Adrenal gland (tissue), 9 donors: ENCODE measurements at regions not wholly inside any gene's neighbourhood (a gene's known extent, or its start where the extent isn't known, plus 50 kb on each side); places are given as distances from the start of the nearest gene placed in this dataset.

Experiments used
- DNase-seq, 7 donors: peaks; one replicate each; pipeline ENCODE4 v3.0.0-alpha.2; 2019 to 2020
- H3K27ac ChIP-seq, 5 donors: fragments of 200-600 bp; sonication (generic) in 4 of 5; 1 replicate in 3 of 5; 2 replicates in 2 of 5; pipeline versions ENCODE4 v1.5.1 to v1.8.0; 2016 to 2020; ENCODE audit warnings: mild to moderate bottlenecking in 1 of 5
- H3K27me3 ChIP-seq: fragments of 200-600 bp; 2 replicates; pipeline ENCODE4 v1.8.0; 2021
- H3K36me3 ChIP-seq, 2 donors: fragments of 200-600 bp; replicated peaks in 1 of 2; 1 replicate in 1 of 2; 2 replicates in 1 of 2; pipeline versions ENCODE4 v1.5.1 to v1.8.0; 2018 to 2022
- H3K4me1 ChIP-seq, 2 donors: fragments of 200-600 bp; replicated peaks in 1 of 2; 1 replicate in 1 of 2; 2 replicates in 1 of 2; pipeline versions ENCODE4 v1.5.1 to v1.8.0; 2018 to 2021
- H3K4me3 ChIP-seq, 4 donors: fragments of 200-600 bp; sonication (generic) in 3 of 4; one replicate each; pipeline ENCODE4 v1.5.1; 2016 to 2018
- H3K9me3 ChIP-seq, 3 donors: fragments of 200-600 bp; sonication (generic) in 1 of 3; replicated peaks in 1 of 3; 1 replicate in 2 of 3; 2 replicates in 1 of 3; pipeline versions ENCODE4 v1.5.1 to v1.8.0; 2016 to 2021
- POLR2A ChIP-seq, 2 donors: fragments of 450-650 bp; IDR thresholded peaks; one replicate each; pipeline ENCODE4 v1.6.1; 2017; ENCODE audit warnings: antibody characterized with exemption in 2 of 2, mild to moderate bottlenecking in 2 of 2, moderate library complexity in 1 of 2
- WGBS, 4 donors: extraction: QIAGEN DNeasy Blood & Tissue Kit in 2 of 4; methylation state at CpG; one replicate each; pipeline versions ENCODE4 v1.1.5 to v1.1.7; 2013 to 2017; 5-methylcytosine and 5-hydroxymethylcytosine counted together
- intact Hi-C, 2 donors: fragments of 100-400 bp; cut with DNase I; formaldehyde crosslinking; loops; one replicate each; pipeline versions ENCODE4 v1.14.1 to v1.15.0; 2022 to 2023
- TF ChIP-seq, protein P1 (sequence below), 6 experiments: fragments of 450-650 bp in 4 of 6; fragments of 200-600 bp in 2 of 6; sonication (generic) in 1 of 6; IDR thresholded peaks; 1 replicate in 5 of 6; 2 replicates in 1 of 6; pipeline versions ENCODE4 v1.5.1 to v1.8.0; 2016 to 2021; ENCODE audit warnings: antibody characterized with exemption in 6 of 6, mild to moderate bottlenecking in 2 of 6, moderate library complexity in 1 of 6
- donor health status: healthy with polysubstance abuse.
- donor health status: Bipolar disorder and iron deficiency.
- donor health status: DM: yes; HTN: yes; CAD: no.
- donor health status: DM: no; HTN: no; CAD: no.
- donor health status: DM: no; HTN: no; CAD: no.

DNA sequence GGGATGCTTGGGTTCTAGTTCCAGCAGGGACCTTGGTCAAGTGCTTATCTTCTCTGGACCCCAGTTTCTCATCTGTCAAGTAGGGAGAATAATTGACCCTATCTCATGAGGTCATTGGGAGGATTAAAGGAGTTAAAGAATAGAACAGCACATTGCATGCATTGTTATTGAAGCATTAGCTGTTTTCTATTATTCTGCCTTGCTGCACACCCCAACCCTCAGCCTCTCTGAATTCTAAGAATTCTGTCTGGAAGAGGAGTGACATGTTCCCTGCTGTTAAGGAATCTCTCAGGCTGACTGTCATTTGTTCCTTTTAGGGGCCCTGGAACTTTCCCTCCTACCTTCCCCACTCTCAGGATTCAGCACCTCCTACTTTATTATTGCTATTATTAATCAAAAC lies 73.9 kb downstream of the NENF start:
- no peaks in the 10 kb centered on the region for H3K36me3 ChIP-seq
- no peak for DNase-seq
- no peaks in the 10 kb centered on the region for H3K4me1 ChIP-seq
- intact Hi-C loops, result no loop called here
- H3K4me3 ChIP-seq, result no peak overlapping the region
- TF ChIP-seq, protein P1, sequence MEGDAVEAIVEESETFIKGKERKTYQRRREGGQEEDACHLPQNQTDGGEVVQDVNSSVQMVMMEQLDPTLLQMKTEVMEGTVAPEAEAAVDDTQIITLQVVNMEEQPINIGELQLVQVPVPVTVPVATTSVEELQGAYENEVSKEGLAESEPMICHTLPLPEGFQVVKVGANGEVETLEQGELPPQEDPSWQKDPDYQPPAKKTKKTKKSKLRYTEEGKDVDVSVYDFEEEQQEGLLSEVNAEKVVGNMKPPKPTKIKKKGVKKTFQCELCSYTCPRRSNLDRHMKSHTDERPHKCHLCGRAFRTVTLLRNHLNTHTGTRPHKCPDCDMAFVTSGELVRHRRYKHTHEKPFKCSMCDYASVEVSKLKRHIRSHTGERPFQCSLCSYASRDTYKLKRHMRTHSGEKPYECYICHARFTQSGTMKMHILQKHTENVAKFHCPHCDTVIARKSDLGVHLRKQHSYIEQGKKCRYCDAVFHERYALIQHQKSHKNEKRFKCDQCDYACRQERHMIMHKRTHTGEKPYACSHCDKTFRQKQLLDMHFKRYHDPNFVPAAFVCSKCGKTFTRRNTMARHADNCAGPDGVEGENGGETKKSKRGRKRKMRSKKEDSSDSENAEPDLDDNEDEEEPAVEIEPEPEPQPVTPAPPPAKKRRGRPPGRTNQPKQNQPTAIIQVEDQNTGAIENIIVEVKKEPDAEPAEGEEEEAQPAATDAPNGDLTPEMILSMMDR (IDR thresholded peaks at IDR 0.05), result no peak
- no peak for TF ChIP-seq POLR2A (IDR thresholded peaks at IDR 0.05)
- no peaks in the 10 kb centered on the region for H3K27me3 ChIP-seq
- no peaks in the 10 kb centered on the region for H3K9me3 ChIP-seq
- H3K27ac ChIP-seq, result no peak overlapping the region

DNA sequence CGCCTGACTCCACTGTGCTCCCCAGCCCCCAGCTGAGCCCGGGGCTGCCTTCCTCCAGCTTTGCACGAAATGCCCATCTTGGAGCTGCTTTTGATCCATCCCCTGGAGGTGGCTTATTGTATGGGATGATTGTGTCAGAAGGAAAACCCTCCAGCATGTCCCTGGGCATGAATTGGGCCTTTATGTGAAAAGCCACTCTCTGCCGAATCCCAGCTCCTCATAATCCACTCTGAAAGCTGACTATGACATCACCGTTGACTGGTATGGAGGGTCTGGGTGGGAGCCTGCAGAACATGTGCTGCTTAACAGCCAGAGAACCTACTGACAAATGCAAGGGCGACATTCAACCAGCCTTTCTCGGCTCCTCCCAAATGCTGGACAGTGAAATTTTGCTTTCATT lies 74.6 kb downstream of the NENF start:
- intact Hi-C loops, result no loop called here
- Histone ChIP-seq H3K36me3 (no peaks in the 10 kb centered on the region), H3K27me3 (no peaks in the 10 kb centered on the region), H3K4me1 (no peaks in the 10 kb centered on the region), H3K27ac (no peak overlapping the region), H3K9me3 (no peaks in the 10 kb centered on the region), H3K4me3 (no peak overlapping the region)
- no peak for DNase-seq
- WGBS, 4 donors, result 71 to 90% (median 76%) methylated on average over 3 to 7 of the region's 7 CpGs
- TF ChIP-seq, protein P1 (IDR thresholded peaks at IDR 0.05), result no peak
- TF ChIP-seq POLR2A (IDR thresholded peaks at IDR 0.05), result no peak

DNA sequence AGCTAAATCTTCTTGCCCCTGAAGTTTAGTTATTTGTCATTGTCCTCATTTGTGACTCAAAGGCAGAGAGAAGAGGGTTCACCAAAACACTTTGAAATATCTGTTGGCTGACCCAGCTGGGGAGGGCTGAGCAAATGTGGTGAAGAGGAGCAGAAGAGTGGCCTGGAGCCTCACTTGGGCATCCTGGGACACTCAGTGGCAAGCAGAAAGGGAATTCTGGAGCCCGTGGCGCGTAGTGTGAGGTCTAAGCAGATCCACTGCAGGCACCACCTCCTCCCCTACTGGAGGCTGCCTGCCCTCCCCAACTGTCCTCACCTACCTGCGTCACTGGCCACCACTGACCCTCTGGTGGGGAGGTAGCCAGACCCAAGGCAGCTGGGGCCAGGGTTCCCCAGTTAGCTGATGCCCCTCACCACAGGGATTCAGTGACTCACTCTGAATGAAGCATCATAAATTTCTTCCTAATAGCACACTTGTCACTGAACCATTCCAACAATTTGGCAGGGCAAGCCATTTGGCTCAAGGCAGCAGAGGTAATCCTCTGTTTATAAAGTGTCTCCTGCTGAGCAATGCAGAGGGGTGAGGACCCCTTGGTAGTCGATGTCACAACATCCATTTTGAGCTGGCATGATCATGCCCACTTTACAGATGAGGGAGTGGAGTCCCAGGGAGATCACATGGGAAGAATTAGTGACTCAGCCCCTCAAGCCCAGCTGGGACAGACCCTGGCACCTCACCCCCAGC lies 80.3 kb downstream of the NENF start:
- 27 to 56% (median 49%) methylated on average over 3 to 5 of the region's 5 CpGs for WGBS, 4 donors

DNA sequence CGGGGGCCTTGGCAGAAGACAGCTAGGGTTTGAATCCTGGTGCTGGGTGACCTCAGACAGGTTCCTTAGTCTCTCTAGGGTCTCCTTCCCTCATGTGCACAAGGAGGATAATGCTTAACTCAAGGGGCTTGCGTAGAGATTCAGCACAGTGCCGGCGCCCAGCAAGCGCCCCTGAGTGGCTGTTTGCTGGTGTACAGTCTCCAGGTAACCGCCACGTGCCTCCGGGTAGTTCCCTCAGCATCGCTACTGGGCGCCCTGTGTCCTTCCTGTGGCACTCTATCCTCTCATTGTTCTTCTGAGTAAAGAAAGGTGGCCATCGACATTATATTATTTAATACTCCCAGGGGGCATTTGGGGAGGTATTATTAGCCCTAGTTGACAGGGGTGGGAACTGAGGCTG lies 80.9 kb downstream of the NENF start:
- 76 to 83% (median 77%) methylated on average over 9 to 11 of the region's 11 CpGs for WGBS, 4 donors
- Histone ChIP-seq H3K27ac (no peak overlapping the region), H3K4me1 (peaks cover 4 to 10% of the 10 kb centered on the region in 2 donors), H3K27me3 (peaks cover 35% of the 10 kb centered on the region), H3K36me3 (no peaks in the 10 kb centered on the region), H3K9me3 (no peaks in the 10 kb centered on the region), H3K4me3 (no peak overlapping the region)
- no peak for DNase-seq
- TF ChIP-seq, protein P1 (IDR thresholded peaks at IDR 0.05), result no peak
- TF ChIP-seq POLR2A (IDR thresholded peaks at IDR 0.05), result no peak
- intact Hi-C loops, result no loop called here

More for the DNA sequence above, 80.3 kb downstream of the NENF start:
- TF ChIP-seq, protein P1 (IDR thresholded peaks at IDR 0.05), result no peak
- no peak for TF ChIP-seq POLR2A (IDR thresholded peaks at IDR 0.05)
- Histone ChIP-seq H3K27ac (no peak overlapping the region), H3K27me3 (peaks cover 35% of the 10 kb centered on the region), H3K4me3 (no peak overlapping the region), H3K36me3 (no peaks in the 10 kb centered on the region), H3K9me3 (no peaks in the 10 kb centered on the region), H3K4me1 (peaks cover 4 to 10% of the 10 kb centered on the region in 2 donors)
- DNase-seq, result no peak
- intact Hi-C loops, result no loop called here
